ENCODE measurements at regions not wholly inside any gene's neighbourhood (a gene's known extent, or its start where the extent isn't known, plus 50 kb on each side); places are given as distances from the start of the nearest gene placed in this dataset.

DNA sequence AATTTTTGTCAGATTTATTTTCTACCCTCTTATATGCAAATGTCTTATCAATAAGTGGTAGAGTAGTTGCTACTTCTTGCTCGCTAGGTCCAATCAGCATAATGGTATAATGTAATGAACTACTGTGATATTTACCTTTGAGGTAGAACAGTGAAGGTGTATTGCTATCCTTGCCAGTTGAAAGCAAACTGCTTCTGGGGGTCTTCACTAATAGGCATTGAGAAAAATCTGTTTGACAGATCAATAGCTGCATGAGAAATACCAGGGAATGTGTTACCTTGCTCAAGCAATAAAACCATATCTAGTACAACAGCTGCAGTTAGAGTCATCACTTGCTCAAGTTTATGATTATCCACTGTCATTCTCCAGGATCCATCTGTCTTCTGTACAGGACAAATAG is 50.1 kb upstream of the EFEMP1 start:
- DNase-seq (ENCODE audit: low read depth), result no peak

DNA sequence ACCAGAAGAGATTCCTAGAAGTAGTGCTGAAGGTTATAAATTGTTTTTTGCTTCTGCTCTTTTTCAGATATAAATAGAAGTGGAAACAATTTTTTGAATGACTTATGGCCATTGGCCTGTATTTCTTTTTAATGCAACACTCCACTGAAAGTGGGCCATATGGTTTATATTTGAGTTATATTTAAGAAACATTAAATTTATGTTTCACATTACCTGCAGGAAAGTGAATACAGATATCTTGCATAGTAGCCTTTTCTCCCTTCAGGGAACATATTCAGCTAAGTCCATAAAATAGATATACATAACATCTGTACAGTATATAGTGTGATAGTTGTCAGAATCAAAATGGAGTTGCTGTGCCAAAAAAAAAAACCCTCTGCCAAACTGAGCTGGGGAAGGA is 53.1 kb upstream of the EFEMP1 start:
- DNase-seq (ENCODE audit: low read depth), result no peak

DNA sequence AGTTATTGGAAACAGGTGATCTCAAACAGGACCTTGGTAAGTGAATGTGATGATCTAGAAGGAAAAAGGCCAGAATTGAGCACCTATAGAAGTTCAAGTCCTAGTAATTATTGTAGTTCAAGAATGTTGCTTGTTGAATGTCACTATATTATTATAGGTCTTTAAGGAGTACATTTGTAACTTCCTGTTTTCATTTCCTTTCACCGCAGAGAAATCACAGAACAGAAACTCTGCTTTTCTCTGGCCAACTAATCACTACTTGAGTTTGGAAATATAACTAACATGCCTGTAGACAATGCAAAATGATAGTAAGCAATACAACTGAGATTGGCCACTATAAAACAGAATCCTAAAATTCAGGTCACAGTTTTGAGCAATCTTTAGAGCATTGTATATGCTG is 61.8 kb upstream of the EFEMP1 start:
- DNase-seq (ENCODE audit: low read depth), result no peak

DNA sequence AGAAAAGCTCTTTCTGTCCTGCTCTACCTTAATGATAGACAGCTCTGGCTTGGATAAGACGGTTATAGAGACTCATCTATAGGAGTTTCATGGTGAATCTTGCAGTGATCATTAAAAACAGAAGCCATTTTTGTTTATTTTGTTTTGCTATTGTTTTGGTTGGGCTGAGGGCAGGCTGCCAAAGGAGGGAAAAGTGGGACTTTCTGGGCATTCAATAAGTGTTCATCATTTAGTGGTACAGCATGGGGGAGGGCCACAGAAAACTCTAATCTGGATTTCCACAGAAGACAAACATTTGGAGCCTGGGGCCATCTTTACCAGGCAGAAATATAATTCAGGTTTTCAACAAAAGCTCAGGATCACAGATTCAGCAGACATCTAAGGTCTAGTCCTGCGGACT is 62.4 kb upstream of the EFEMP1 start:
- no peak for DNase-seq (ENCODE audit: low read depth)

DNA sequence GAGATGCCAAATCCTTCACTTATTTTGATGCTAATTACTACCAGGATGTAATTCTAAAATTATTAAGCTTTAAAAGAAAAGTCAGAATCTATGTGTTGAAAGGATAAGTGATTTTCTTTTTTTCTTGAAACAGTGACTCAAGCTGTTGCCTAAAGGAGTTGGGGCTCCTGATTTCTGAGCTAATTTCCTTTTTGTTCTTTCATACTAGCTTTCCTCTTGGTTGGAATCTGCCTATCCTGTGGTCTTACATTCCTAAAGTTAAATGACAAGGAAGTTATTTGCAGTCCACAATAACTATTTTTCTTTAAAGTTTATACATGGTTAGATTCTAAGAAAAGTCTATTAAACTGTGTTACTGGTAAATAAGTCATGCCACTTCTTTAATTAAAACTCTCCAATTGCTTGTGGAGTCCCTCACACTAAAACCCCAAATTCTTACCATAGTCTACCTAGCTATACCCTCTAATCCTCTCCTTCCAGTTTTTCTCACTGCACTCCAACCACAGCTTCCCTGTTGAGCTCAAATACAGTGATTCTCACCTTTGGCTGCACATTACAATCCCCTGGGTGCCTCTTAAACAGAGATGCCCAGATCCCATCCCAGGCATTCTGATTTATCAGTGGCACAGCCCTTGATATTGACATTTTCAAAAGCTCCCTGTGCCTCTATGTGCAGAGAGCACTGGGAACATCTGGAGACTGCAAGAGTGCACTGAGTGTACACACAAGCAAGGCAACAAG is 63.3 kb upstream of the EFEMP1 start:
- DNase-seq (ENCODE audit: low read depth), result no peak

DNA sequence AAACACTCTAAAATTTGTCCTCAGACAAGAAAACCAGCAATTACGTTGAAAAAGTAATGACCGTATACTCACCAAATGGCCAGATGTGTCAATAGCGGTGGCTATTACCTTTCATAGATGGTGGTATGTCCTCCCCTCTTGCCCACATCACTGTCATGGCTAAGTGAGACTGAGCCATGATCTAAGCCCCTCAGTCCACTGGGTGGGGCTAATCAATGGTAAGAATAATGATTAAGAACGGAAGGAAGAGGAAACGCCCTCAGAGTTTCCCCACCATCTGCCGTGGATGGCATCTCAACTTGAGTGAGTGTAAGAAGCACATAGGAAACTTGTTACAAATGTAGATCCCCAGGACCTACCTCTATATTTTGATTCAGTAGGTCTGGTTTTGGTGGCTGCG is 65.8 kb upstream of the EFEMP1 start:
- DNase-seq (ENCODE audit: low read depth), result no peak

DNA sequence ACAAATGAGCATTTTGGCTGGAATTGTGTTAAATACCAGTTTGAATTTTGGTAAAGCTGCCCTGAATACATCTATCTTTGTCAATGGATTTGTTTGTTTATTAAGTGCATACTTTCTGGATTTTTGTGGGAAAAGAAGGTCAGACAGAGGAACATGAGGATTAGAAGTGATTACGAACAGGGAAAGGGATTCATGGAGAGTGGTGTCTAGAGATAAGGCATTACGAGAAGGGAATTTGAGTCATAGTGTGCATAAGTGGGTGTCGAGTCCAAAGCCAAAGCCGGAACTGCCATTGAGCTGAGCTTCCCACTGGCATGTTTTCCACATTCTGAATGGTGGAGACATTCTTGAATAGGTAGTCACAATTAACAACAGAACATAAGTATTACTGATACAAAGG is 68.9 kb upstream of the EFEMP1 start:
- peak; percentile 98 for DNase-seq (ENCODE audit: low read depth)

DNA sequence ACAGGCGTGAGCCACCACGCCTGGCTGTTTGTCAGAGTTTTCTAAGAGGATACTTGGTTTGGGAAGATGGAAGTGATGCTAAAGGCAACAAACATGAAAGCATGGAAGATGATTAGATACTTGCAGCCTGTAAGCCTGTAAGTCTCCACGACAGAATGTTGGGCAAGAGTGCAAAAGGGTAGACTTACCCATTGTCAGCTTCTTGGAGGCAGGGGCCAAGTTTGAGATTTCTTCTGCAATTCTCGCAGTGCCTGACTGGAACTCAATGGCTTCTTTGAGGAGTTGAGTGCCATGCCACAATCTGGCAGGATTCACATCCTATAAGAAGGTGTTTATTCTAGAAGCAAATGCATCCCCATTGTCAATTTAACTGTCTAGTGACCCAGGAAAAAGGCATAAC is 70.1 kb upstream of the EFEMP1 start:
- DNase-seq (ENCODE audit: low read depth), result no peak

DNA sequence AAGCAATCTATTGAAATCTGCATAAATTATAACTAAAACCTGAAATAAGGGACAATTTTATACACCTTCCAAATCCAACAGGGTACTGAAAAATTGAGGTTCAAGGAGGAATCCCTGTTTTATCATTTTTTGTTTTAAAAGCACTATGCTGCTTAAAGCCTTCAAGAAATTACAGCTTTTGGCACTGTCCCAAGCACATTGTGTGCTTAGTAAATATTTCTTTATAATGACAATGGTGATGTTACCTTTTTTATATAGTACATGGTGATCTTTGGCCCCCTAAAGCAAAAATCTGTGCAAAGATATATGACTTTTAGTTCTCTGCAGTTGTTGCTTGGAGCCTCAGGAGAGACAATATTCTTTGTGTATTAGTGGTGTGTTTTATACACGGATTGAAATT is 71.6 kb upstream of the EFEMP1 start:
- no peak for DNase-seq (ENCODE audit: low read depth)

DNA sequence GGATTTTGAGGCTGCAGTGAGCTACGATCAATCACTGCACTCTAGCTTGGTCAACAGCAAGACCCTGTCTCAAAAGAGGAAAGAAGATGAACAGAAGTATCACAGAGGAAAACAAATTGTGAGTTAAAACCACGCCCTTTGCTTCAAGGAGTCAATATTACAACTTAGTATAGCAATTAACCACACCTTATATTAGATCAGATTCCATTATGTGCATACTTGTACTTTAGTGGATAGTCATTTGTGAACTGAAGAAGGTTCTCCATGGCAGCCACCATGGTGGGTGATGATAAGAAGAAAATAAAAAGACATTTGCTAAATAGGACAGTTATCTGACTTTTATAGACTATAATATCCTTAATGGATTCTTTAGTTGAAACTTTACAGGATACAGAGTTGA is 72.3 kb upstream of the EFEMP1 start:
- no peak for DNase-seq (ENCODE audit: low read depth)

DNA sequence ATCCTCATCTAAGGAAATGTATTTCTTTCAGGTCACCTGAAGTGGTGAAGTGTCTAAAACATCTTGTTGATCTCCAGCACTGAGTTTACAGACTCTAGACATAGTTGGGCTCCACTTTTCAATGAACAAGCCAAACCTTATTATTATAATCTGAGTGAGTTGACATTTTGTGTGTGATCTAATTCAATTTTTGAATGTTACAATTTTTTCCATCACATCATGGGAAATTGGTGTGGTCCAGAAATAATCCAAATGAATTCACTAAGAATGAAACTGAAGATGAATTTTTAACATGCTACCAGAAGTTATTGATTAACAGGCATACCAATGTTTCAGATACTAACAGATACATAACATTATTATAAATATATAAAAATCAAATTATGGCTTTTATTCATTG is 75.6 kb upstream of the EFEMP1 start:
- no peak for DNase-seq (ENCODE audit: low read depth)

DNA sequence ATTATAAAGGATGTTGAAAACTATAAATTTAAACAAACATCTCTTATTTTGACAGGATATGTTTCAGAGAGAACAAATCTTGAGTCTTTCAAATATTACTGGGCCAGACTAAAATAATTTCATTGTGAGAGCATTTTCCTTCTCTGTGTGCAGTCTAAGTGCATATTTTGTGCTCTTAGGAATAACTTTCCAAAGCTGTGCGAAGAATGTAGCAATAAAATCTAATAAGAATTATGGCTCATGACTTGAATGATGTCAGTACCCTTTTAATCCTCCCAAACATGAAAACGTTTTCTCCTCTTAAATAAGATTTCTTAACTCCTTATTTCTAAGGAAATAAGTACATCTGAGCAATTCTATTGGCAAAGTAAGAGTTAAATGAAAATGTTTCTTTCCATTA is 76.2 kb upstream of the EFEMP1 start:
- DNase-seq (ENCODE audit: low read depth), result no peak

DNA sequence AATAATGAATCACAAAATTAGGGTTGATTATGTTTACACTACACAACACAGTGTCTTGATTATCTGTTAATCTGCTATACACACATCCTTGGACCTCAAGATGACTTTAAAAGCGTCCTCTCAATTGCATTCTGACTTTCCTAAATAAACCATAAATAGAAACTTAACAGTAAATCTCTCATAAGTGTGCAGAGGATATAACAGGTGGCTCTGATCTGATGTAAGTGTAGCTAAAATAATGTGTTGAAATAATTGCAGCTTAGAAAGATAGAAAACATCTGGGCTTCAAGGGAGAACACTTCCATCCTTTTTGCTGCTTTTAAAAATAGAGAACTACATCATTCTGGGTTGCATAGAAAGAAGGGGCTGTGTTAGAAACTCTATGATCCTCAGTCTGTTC is 78.4 kb upstream of the EFEMP1 start:
- DNase-seq (ENCODE audit: low read depth), result no peak

DNA sequence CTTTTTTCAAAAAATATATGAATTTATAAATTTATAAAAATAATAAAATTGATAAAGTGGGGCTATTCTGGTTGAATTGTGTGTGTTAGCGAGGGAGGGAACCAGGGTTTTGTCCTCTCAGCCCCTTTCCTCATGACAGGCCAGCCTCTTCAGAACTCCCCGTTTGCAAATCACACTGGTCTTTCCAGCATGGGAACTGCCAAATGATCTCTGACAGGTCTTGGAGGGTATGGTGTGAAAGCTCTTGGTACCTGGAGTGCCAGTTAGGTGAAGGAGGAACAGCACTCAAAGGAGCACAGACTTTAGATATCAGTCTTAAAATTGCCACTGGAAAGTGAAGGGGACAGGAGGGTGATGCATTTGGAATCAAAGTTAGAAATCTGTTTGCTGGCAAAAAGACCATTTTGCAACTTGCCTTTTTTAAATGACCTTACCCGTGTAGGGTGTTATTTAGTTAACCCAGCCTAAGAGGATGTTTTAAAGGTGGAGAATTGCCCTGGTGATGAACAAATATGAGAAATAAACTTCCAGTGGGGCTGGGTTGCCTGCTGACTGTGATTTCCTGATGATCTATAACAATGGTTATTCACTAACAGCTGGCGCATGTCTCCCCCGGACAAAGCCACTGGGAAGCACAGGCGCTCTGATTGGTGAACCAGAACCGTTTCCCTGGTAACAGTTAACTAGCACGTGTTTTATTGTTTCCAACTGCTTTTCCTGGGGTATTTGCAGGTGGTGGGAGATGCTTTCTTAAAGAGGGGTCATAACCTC is 85.3 kb upstream of the EFEMP1 start:
- peak; percentile 75 for DNase-seq (ENCODE audit: low read depth)

DNA sequence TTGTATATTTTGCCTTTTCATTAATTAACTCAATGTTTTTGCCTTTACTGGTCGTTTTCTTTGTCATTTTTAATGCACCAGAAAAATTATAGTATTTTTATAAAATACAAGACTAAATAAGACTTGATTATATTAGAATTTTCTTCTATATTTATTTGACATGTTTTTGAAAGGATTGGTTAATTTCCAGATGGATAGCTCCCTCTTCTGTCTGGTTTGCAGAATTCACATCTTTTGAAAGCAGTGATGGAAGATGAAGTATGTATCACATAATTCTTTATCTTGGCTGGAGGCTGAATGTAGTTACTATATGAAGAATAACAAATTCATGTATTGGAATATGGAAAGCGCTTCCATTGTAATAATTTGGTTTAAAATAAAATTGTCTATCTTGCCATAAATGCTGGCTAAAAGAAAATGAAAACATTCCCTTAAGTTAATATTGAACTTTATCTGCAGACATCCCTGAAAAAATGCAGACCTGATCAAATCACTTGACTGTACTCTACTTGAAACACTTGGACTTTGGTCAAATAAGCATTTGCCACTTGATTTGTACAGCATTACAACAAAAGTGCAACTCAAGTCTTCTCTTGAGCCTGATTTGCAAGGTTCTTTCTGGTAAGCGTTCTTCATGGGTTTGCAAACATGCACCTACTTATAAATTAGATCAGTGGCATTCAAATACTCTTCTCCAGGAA is 86.3 kb upstream of the EFEMP1 start:
- peak; percentile 22 for DNase-seq (ENCODE audit: low read depth)

DNA sequence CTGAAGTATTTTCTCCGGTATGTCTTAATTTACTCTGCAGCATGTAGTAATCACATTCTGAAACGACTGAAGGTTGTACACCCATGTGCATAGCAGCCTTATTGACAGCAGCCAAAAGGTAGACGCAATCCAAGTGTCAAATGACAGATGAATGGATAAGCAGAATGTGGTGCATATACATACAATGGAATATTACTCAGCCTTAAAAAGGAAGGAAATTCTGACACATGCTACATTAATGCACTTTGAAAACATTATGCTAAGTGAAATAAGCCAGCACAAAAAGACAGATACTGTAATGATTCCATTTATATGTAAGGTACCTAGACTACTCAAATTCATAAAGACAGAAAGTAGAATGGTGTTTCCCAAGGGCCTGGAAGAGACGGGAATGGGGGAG is 88.0 kb upstream of the EFEMP1 start:
- DNase-seq (ENCODE audit: low read depth), result no peak

DNA sequence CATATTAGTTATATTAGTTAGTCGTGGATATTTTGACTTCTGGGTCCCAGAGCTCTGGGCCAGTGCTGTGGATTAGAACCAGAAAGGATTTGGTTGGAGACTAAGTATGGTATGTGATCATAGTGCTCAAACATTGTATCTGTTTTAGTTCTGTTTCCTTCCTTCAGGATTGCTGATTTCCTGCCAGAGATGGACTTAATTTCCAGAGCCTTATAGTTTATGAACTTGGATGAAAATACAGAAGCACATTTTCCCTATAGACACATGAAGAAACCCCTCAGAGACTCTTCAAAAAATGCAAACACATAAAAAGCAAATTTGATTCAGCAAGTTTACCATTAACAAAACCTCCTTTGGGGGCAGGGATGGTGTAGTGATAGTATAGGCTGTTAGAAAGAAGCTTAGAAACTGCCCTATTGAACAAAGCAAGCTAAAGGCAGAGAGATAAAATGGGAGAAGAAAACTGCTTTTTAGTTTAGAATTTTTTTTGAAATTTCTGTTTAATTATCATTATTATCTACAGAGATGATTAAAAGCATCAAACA is 88.7 kb upstream of the EFEMP1 start:
- no peak for DNase-seq (ENCODE audit: low read depth)

DNA sequence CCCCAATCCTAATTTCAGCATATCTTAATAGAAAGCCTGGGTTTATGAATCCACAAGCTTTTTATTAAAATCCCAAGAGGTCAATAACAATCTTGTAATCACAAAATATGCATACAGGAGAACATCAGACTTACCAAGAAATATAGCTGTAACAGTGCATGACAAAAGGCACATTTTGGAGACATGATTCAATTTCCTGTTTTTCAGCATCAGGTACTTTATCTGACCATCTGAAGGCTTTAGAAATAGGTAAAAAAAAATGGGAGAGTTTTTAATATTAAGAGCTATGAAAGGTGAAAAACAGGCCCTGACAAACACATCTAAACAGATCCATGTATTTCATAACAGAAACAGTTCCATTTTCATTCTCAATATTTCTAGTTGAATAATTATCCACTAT is 89.9 kb upstream of the EFEMP1 start:
- DNase-seq (ENCODE audit: low read depth), result no peak

DNA sequence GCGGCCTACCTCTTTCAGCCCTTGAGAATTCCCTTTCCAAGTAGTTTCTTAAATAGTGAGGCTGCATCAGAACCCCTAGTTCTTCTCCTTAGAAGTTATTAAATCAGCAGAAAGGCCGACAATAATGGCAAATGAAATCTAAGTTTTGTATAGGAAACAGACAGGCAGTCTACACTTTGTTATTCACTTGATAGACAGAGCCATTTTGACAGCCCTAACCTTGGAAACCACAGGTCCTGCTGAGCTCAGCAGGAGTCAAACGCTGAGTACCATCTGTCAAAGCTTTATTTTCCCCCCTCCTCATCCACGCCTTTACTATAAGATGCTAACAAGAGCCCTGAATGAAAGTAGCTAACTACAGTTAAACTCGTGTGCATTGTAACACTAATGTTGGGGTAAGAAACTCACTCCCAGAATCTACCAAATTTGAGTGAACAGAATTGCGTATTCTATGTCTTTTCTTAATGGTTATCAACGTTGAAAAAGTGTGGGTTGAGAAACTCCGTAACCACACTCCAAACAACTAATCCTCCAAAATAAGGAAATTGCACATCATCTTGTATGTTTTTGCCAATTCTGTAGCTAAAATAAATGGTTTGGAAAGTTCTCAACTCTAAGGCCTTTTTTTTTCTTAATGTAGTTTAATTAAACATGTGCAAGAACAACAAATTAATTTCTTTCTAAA is 90.6 kb upstream of the EFEMP1 start:
- no peak for DNase-seq (ENCODE audit: low read depth)

DNA sequence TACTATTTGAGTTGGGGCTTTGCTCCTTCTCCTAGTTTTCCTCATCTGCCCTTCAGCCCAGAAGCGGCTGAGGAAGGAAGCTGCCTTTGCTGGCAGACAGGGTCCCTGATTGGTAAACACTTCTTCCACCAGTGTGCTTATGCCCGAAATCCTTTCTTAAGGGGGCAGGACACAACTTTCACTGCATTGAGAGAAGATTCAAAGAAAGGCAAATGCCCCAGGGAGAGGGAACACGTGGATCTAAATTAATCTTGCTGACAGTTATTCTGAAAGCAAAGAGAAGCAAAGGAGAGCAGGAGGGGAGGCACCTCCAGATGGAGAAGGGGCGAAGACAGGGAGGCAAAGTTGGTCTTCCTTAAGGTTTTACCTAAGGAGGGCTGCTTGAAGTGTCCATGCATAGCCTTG is 92.1 kb upstream of the EFEMP1 start:
- DNase-seq (ENCODE audit: low read depth), result no peak

DNA sequence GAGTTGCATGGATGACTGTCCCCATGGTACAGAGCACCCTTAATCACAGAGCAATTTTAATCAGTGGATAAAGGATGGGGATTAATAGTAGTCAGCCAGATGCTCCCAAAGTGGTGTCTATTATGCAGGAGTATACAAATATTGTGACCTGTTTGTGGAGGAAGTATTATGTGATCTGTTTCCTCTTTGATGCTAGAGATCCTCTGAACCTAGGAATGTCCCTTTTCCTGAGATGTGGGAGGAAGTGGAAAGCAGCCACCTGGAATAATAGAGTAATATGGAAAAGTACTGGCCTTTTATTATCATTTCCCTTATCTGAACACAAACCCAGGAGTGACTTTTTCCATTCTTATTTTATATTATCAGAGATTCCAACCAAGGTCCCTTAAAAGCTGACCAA is 94.2 kb upstream of the EFEMP1 start:
- no peak for DNase-seq (ENCODE audit: low read depth)

DNA sequence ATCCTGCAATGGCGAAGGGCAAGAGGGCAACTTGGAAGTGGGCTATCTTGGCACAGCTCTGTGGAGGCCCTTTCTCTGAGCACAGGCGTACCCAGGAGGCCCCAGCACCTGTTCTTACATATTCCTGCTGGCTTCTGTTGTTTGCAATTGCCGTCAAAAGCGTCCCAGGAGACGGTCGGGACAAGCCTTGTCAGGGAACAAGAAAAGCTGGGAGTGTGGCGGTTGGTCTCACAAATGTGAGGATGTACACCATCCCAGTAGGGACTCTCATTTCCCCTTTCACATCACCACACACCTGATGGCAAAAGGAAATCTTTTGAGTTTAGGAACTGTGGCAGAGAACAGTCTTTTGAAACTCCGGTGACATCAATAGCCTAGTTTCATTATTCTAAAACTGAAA is 94.7 kb upstream of the EFEMP1 start:
- DNase-seq (ENCODE audit: low read depth), result no peak

DNA sequence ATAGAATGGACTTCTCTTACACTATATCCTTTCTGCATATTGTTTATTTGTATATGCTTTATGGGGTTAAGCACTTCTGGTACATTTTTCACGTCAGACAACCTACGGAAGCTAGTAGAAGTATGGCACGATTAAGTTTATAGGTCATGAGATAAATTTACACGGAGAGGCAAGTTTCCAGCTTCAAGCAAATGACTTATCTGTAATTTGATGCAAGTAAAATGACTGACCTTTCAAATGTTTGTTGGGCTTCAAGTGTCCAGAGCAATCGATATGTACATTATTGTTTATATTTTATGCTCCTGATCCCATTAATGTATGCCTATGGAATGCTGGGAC is 97.5 kb upstream of the EFEMP1 start:
- DNase-seq (ENCODE audit: low read depth), result no peak
